ENCODE measurements at regions not wholly inside any gene's neighbourhood (a gene's known extent, or its start where the extent isn't known, plus 50 kb on each side); places are given as distances from the start of the nearest gene placed in this dataset.
A peak's percentile ranks its signal among the peaks of the same experiment; 100 is the strongest.

- no peak for TF ChIP-seq TAF1 (IDR thresholded peaks at IDR 0.05; ENCODE audit: low read depth)
- peak; percentile 51; the same call in 1 of the 2 replicates for TF ChIP-seq TEAD4 (IDR thresholded peaks at IDR 0.05)
- TF ChIP-seq CREB1 (IDR thresholded peaks at IDR 0.05; ENCODE audit: low read depth), result no peak
- TF ChIP-seq FOXM1 (IDR thresholded peaks at IDR 0.05; ENCODE audit: borderline replicate concordance, low read depth), result no peak
- no peak for TF ChIP-seq CEBPB (IDR thresholded peaks at IDR 0.05)
- TF ChIP-seq, protein P1, sequence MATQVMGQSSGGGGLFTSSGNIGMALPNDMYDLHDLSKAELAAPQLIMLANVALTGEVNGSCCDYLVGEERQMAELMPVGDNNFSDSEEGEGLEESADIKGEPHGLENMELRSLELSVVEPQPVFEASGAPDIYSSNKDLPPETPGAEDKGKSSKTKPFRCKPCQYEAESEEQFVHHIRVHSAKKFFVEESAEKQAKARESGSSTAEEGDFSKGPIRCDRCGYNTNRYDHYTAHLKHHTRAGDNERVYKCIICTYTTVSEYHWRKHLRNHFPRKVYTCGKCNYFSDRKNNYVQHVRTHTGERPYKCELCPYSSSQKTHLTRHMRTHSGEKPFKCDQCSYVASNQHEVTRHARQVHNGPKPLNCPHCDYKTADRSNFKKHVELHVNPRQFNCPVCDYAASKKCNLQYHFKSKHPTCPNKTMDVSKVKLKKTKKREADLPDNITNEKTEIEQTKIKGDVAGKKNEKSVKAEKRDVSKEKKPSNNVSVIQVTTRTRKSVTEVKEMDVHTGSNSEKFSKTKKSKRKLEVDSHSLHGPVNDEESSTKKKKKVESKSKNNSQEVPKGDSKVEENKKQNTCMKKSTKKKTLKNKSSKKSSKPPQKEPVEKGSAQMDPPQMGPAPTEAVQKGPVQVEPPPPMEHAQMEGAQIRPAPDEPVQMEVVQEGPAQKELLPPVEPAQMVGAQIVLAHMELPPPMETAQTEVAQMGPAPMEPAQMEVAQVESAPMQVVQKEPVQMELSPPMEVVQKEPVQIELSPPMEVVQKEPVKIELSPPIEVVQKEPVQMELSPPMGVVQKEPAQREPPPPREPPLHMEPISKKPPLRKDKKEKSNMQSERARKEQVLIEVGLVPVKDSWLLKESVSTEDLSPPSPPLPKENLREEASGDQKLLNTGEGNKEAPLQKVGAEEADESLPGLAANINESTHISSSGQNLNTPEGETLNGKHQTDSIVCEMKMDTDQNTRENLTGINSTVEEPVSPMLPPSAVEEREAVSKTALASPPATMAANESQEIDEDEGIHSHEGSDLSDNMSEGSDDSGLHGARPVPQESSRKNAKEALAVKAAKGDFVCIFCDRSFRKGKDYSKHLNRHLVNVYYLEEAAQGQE (IDR thresholded peaks at IDR 0.05; ENCODE audit: low read depth), result no peak
- TF ChIP-seq EP300 (IDR thresholded peaks at IDR 0.05; ENCODE audit: borderline replicate concordance), result no peak
- TF ChIP-seq RAD21 (IDR thresholded peaks at IDR 0.05; ENCODE audit: low read depth), result no peak
- TF ChIP-seq, protein P2, sequence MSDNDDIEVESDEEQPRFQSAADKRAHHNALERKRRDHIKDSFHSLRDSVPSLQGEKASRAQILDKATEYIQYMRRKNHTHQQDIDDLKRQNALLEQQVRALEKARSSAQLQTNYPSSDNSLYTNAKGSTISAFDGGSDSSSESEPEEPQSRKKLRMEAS (IDR thresholded peaks at IDR 0.05), result no peak
- TF ChIP-seq NFIC (IDR thresholded peaks at IDR 0.05), result no peak
- TF ChIP-seq ZBTB7A (IDR thresholded peaks at IDR 0.05; ENCODE audit: low read depth), result no peak
- TF ChIP-seq, protein P3, sequence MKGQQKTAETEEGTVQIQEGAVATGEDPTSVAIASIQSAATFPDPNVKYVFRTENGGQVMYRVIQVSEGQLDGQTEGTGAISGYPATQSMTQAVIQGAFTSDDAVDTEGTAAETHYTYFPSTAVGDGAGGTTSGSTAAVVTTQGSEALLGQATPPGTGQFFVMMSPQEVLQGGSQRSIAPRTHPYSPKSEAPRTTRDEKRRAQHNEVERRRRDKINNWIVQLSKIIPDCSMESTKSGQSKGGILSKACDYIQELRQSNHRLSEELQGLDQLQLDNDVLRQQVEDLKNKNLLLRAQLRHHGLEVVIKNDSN (IDR thresholded peaks at IDR 0.05), result no peak
- no peak for TF ChIP-seq TCF12 (IDR thresholded peaks at IDR 0.05; ENCODE audit: low read depth)
- no peak for TF ChIP-seq YY1 (IDR thresholded peaks at IDR 0.05; ENCODE audit: low read depth)
These were observed 811.5 kb upstream of the ATXN8OS start for GRCh38 chr13:69296130-69296529.
